ENCODE measurements at regions not wholly inside any gene's neighbourhood (a gene's known extent, or its start where the extent isn't known, plus 50 kb on each side); places are given as distances from the start of the nearest gene placed in this dataset.

- no peak for TF ChIP-seq EZH2 (IDR thresholded peaks at IDR 0.05)
- TF ChIP-seq POLR2AphosphoS5 (IDR thresholded peaks at IDR 0.05; ENCODE audit: borderline replicate concordance, low read depth, low read length) = no peak
Observed at GRCh38 chr4:131531087-131531486, 1618.0 kb upstream of the PCDH10 start.

Data from SK-N-MC (cell line).